Activated naive CD4-positive, alpha-beta T cell treated with Interleukin-2 at 50 U/mL for 16 hours (primary cell): ENCODE measurements at regions not wholly inside any gene's neighbourhood (a gene's known extent, or its start where the extent isn't known, plus 50 kb on each side); places are given as distances from the start of the nearest gene placed in this dataset.
"Not testable (repeated sequence)": the region's sequence is repeated elsewhere in the genome, so short reads cannot be mapped to it uniquely, and the experiment has no call there.

Source experiments
- DNase-seq: peaks from one replicate; pipeline ENCODE4 v3.0.0-alpha.2; 2020

- DNase-seq = no peak
These were observed 514.7 kb downstream of the CENPC start for GRCh38 chr4:67030636-67031035.

- DNase-seq = no peak
These were observed 524.9 kb downstream of the CENPC start for GRCh38 chr4:67020438-67020797.

GRCh38 chr4:67019686-67020437 lies 525.4 kb downstream of the CENPC start:
- no peak for DNase-seq

GRCh38 chr4:67014592-67014991 lies 530.7 kb downstream of the CENPC start:
- DNase-seq = no peak

GRCh38 chr4:67006791-67007190 lies 538.5 kb downstream of the CENPC start:
- no peak for DNase-seq

- DNase-seq = no peak
These were observed 553.8 kb downstream of the CENPC start for GRCh38 chr4:66991521-66991920.

- DNase-seq = no peak
These were observed 570.6 kb downstream of the CENPC start for GRCh38 chr4:66974665-66975064.

GRCh38 chr4:66972087-66972486 lies 573.2 kb downstream of the CENPC start:
- no peak for DNase-seq

GRCh38 chr4:66964467-66964866 lies 580.8 kb downstream of the CENPC start:
- no peak for DNase-seq

- no peak for DNase-seq
These were observed 582.2 kb downstream of the CENPC start for GRCh38 chr4:66963084-66963483.

GRCh38 chr4:66959207-66959606 lies 586.1 kb downstream of the CENPC start:
- no peak for DNase-seq

GRCh38 chr4:66956852-66957251 lies 588.5 kb downstream of the CENPC start:
- DNase-seq = no peak

GRCh38 chr4:66956426-66956825 lies 588.9 kb downstream of the CENPC start:
- DNase-seq = no peak

- DNase-seq = no peak
These were observed 589.5 kb downstream of the CENPC start for GRCh38 chr4:66955784-66956183.

GRCh38 chr4:66949419-66949818 lies 595.9 kb downstream of the CENPC start:
- no peak for DNase-seq

GRCh38 chr4:66946761-66947160 lies 598.5 kb downstream of the CENPC start:
- no peak for DNase-seq

- DNase-seq = no peak
These were observed 602.2 kb downstream of the CENPC start for GRCh38 chr4:66943112-66943511.

GRCh38 chr4:66931981-66932380 lies 613.3 kb downstream of the CENPC start:
- DNase-seq = not testable (repeated sequence)

GRCh38 chr4:66930206-66930605 lies 615.1 kb downstream of the CENPC start:
- DNase-seq = no peak

GRCh38 chr4:66929748-66930147 lies 615.6 kb downstream of the CENPC start:
- DNase-seq = no peak

GRCh38 chr4:66928881-66929280 lies 616.4 kb downstream of the CENPC start:
- DNase-seq = not testable (repeated sequence)

- DNase-seq = no peak
These were observed 617.4 kb downstream of the CENPC start for GRCh38 chr4:66927937-66928336.

GRCh38 chr4:66926687-66927086 lies 618.6 kb downstream of the CENPC start:
- DNase-seq = no peak

- no peak for DNase-seq
These were observed 622.0 kb downstream of the CENPC start for GRCh38 chr4:66923081-66923865.

GRCh38 chr4:66921433-66921832 lies 623.9 kb downstream of the CENPC start:
- no peak for DNase-seq
